22Rv1 (cell line): ENCODE measurements at regions not wholly inside any gene's neighbourhood (a gene's known extent, or its start where the extent isn't known, plus 50 kb on each side); places are given as distances from the start of the nearest gene placed in this dataset.
A peak's percentile ranks its signal among the peaks of the same experiment; 100 is the strongest.

Source experiments
- H3K27ac ChIP-seq: fragments of 450-650 bp; 2 replicates; pipeline ENCODE4 v1.5.1; 2017
- CTCF ChIP-seq: fragments of 450-650 bp; IDR thresholded peaks from 2 replicates; pipeline ENCODE4 v1.5.1; 2017; ENCODE audit warnings: mild to moderate bottlenecking
- ZFX ChIP-seq: fragments of 450-650 bp; IDR thresholded peaks from 2 replicates; pipeline ENCODE4 v1.6.1; 2017; ENCODE audit warnings: antibody characterized with exemption, borderline replicate concordance

DNA sequence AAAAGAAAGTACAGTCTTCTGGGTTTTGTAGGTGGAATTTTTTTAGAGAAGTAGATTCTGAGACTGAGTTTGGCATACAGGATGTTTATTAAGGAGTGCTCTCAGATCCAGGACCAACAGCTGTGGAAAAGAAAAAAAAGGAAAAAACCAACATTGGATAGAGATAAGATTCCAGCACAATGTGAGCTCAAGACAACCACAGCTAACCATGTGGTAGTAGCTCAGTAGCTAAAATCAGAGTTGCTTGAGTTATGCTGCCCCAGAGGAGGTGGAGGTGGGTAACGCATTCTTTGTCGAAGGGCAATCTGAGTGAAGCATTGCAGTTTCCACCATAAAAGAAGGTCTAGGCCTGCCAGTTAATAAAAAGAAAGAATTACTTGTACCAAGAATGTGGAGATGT lies 904.3 kb downstream of the NSUN3 start:
- H3K27ac ChIP-seq, result no peak overlapping the region
- TF ChIP-seq CTCF (no peak), ZFX (no peak)

- no peak for TF ChIP-seq CTCF
- no peak for TF ChIP-seq ZFX
- no peak overlapping the region for H3K27ac ChIP-seq
Observed at GRCh38 chr3:94968519-94968918, 905.7 kb downstream of the NSUN3 start.

DNA sequence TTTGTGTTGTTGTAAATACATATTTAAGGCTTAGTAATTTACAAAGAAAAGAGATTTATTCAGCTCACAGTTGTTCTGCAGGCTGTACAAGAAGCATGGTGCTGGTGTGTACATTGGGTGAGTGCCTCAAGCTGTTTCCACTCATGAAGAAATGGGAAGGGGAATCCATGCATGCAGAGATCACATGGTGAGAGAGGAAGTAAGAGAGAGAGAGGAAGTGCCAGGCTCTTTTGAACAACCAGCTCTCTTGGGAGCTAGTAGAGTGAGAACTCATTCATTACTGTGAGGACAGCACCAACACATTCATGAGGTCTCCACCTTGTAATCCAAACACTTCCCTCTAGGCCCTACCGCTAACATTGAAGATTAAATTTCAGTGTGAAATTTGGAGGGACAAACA lies 909.2 kb downstream of the NSUN3 start:
- no peak overlapping the region for H3K27ac ChIP-seq
- TF ChIP-seq ZFX (no peak), CTCF (no peak)

DNA sequence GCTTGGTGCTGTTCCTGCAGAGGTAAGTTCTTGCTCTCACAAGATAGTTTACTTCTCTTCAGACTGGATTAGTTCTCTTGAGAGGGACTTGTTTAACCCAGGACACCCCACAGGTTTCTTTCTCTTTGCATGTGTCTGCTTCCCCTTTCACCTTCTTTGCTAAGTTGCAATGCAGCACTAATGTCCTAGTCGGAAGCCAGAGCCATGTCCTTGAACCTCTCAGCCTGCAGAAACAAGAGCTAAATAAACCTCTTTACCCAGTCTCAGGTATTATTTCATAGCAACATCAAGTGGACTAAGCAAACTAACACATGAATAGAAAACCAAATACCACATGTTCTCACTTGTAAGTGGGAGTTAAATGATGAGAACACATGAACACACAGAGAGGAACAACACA lies 915.2 kb downstream of the NSUN3 start:
- TF ChIP-seq CTCF (no peak), ZFX (no peak)
- H3K27ac ChIP-seq, result no peak overlapping the region

GRCh38 chr3:94985778-94986177 lies 922.9 kb downstream of the NSUN3 start:
- no peak overlapping the region for H3K27ac ChIP-seq
- TF ChIP-seq CTCF (no peak), ZFX (no peak)

GRCh38 chr3:94990952-94991705 lies 928.3 kb downstream of the NSUN3 start:
- TF ChIP-seq CTCF (peak; percentile 21; the same call in 1 of the 2 replicates), ZFX (no peak)
- no peak overlapping the region for H3K27ac ChIP-seq

DNA sequence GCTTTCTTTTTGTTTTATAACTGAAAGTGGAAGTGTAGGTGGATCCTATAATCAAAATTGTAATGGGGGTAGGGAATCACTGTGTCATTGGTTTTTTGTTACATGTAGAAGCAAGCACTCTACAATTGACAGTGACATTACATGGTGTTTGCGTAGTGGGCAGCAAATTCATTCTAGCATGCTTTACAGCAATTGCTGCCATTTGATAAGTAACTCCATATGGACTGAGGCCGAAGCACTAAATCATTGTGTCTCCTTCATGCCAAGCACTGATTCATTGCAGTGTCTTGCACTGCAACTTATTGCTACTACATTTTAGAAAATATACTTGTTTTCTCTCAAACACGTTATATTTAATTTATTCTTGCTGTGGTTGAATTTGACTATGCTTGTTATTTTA lies 933.9 kb downstream of the NSUN3 start:
- TF ChIP-seq CTCF, result no peak
- no peak for TF ChIP-seq ZFX

More for the DNA sequence above, 933.9 kb downstream of the NSUN3 start:
- H3K27ac ChIP-seq, result no peak overlapping the region
